PFSK-1 (cell line): ENCODE measurements at regions not wholly inside any gene's neighbourhood (a gene's known extent, or its start where the extent isn't known, plus 50 kb on each side); places are given as distances from the start of the nearest gene placed in this dataset.

Source experiments
- FOXP2 ChIP-seq: optimal IDR thresholded peaks from 2 replicates; pipeline ENCODE3; 2011; ENCODE audit warnings: borderline replicate concordance, control low read depth, inconsistent platforms; ENCODE audit not compliant: insufficient read depth; ENCODE audit errors: extremely low read length, extremely low read depth
- POLR2AphosphoS5 ChIP-seq: IDR thresholded peaks from 2 replicates; pipeline ENCODE4 v1.6.1; 2012; ENCODE audit warnings: low read depth, mild to moderate bottlenecking, control low read depth, low read length, moderate library complexity
- REST ChIP-seq, 2 experiments: IDR thresholded peaks; 2 replicates each; pipeline versions ENCODE4 v1.6.1 to v1.8.0; 2011 to 2012; ENCODE audit warnings: low read depth in 2 of 2, low read length in 2 of 2, control low read depth in 1 of 2, inconsistent platforms in 1 of 2, mild to moderate bottlenecking in 1 of 2, moderate library complexity in 1 of 2; ENCODE audit not compliant: insufficient read depth in 1 of 2
- TAF1 ChIP-seq: IDR thresholded peaks from 2 replicates; pipeline ENCODE4 v1.6.1; 2012; ENCODE audit warnings: low read length, control low read depth, borderline replicate concordance; ENCODE audit not compliant: insufficient read depth

GRCh38 chr18:60649842-60650536, 277.4 kb upstream of the MC4R start:
- no peak for TF ChIP-seq TAF1
- no peak for TF ChIP-seq REST (IDR thresholded peaks at IDR 0.05; ENCODE audit: insufficient read depth in 1 of 2, low read depth in 2 of 2, low read length in 2 of 2)
- no peak for TF ChIP-seq POLR2AphosphoS5
- TF ChIP-seq FOXP2, result no peak
